Spleen (tissue), 7 donors: ENCODE measurements at regions not wholly inside any gene's neighbourhood (a gene's known extent, or its start where the extent isn't known, plus 50 kb on each side); places are given as distances from the start of the nearest gene placed in this dataset.

ENCODE experiments used
- CTCF ChIP-seq, 11 experiments: fragments of 200-600 bp in 7 of 11; fragments of 450-650 bp in 4 of 11; sonication (generic) in 4 of 11; IDR thresholded peaks in 8 of 11; conservative IDR thresholded peaks in 3 of 11; 1 replicate in 7 of 11; 2 replicates in 4 of 11; pipeline versions ENCODE4 v1.4.0 to v1.8.0; 2016 to 2021; ENCODE audit warnings: antibody characterized with exemption in 11 of 11, inconsistent platforms in 4 of 11, mild to moderate bottlenecking in 1 of 11
- POLR2A ChIP-seq, 3 donors: fragments of 450-650 bp; IDR thresholded peaks; one replicate each; pipeline ENCODE4 v1.5.1; 2017; ENCODE audit warnings: antibody characterized with exemption in 3 of 3, mild to moderate bottlenecking in 1 of 3
- POLR2AphosphoS5 ChIP-seq, 3 donors: sonication (generic); formaldehyde crosslinking; IDR thresholded peaks; one replicate each; pipeline ENCODE4 v1.5.1; 2017; ENCODE audit warnings: antibody characterized with exemption in 3 of 3
- donor health status: DM: no; HTN: no; CAD: no; lungs with moderate emphysema.
- donor health status: DM: no; HTN: no; CAD: no.
- donor health status: DM: no; HTN: no; CAD: no.

GRCh38 chr4:106796876-106797275 lies 239.2 kb downstream of the DKK2 start:
- TF ChIP-seq CTCF (IDR thresholded peaks at IDR 0.05 in 8 of 11, conservative IDR thresholded peaks at IDR 0.05 in 3 of 11) (no peak), POLR2AphosphoS5 (IDR thresholded peaks at IDR 0.05) (no peak), POLR2A (IDR thresholded peaks at IDR 0.05) (no peak)
